ENCODE measurements at regions not wholly inside any gene's neighbourhood (a gene's known extent, or its start where the extent isn't known, plus 50 kb on each side); places are given as distances from the start of the nearest gene placed in this dataset.

GRCh38 chr5:89041249-89041779 lies 158.3 kb upstream of the MEF2C start:
- H3K9me3 ChIP-seq (ENCODE audit: low read length) = no peaks in the 10 kb centered on the region
- no peak overlapping the region for H3K27ac ChIP-seq (ENCODE audit: low read length)
- no peaks in the 10 kb centered on the region for H4K20me1 ChIP-seq (ENCODE audit: insufficient read depth)
- no peak overlapping the region for H3K4me2 ChIP-seq (ENCODE audit: low read length)
- H3K27me3 ChIP-seq (ENCODE audit: insufficient read depth, low read depth, low read length) = no peaks in the 10 kb centered on the region
- no peak overlapping the region for H3K4me3 ChIP-seq (ENCODE audit: low read length)
- H3K9me2 ChIP-seq (ENCODE audit: insufficient read depth, low read length) = no peaks in the 10 kb centered on the region
- H3K9ac ChIP-seq (ENCODE audit: low read length) = no peak overlapping the region
- H2AFZ ChIP-seq (ENCODE audit: low read depth, low read length) = no peak overlapping the region
- H3K36me3 ChIP-seq (ENCODE audit: insufficient read depth, low read length) = no peaks in the 10 kb centered on the region
- H3F3A ChIP-seq (ENCODE audit: insufficient read depth, low read length, poor library complexity, severe bottlenecking) = no peaks in the 10 kb centered on the region
- TF ChIP-seq, protein P1, sequence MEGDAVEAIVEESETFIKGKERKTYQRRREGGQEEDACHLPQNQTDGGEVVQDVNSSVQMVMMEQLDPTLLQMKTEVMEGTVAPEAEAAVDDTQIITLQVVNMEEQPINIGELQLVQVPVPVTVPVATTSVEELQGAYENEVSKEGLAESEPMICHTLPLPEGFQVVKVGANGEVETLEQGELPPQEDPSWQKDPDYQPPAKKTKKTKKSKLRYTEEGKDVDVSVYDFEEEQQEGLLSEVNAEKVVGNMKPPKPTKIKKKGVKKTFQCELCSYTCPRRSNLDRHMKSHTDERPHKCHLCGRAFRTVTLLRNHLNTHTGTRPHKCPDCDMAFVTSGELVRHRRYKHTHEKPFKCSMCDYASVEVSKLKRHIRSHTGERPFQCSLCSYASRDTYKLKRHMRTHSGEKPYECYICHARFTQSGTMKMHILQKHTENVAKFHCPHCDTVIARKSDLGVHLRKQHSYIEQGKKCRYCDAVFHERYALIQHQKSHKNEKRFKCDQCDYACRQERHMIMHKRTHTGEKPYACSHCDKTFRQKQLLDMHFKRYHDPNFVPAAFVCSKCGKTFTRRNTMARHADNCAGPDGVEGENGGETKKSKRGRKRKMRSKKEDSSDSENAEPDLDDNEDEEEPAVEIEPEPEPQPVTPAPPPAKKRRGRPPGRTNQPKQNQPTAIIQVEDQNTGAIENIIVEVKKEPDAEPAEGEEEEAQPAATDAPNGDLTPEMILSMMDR (IDR thresholded peaks at IDR 0.05; ENCODE audit: poor library complexity, severe bottlenecking) = no peak
- no peak for TF ChIP-seq TAF1 (IDR thresholded peaks at IDR 0.05; ENCODE audit: low read depth)
- H3K79me2 ChIP-seq (replicated peaks; ENCODE audit: insufficient read depth, low read length) = no peaks in the 10 kb centered on the region

GRCh38 chr5:89036704-89037489 lies 153.9 kb upstream of the MEF2C start:
- H3K9me3 ChIP-seq (ENCODE audit: low read length) = no peaks in the 10 kb centered on the region
- H3K27ac ChIP-seq (ENCODE audit: low read length) = no peak overlapping the region
- H2AFZ ChIP-seq (ENCODE audit: low read depth, low read length) = no peak overlapping the region
- H3K9me2 ChIP-seq (ENCODE audit: insufficient read depth, low read length) = no peaks in the 10 kb centered on the region
- no peaks in the 10 kb centered on the region for H3K27me3 ChIP-seq (ENCODE audit: insufficient read depth, low read depth, low read length)
- no peaks in the 10 kb centered on the region for H3F3A ChIP-seq (ENCODE audit: insufficient read depth, low read length, poor library complexity, severe bottlenecking)
- no peak overlapping the region for H3K9ac ChIP-seq (ENCODE audit: low read length)
- no peaks in the 10 kb centered on the region for H4K20me1 ChIP-seq (ENCODE audit: insufficient read depth)
- no peak overlapping the region for H3K4me3 ChIP-seq (ENCODE audit: low read length)
- H3K79me2 ChIP-seq (replicated peaks; ENCODE audit: insufficient read depth, low read length) = no peaks in the 10 kb centered on the region
- no peak for TF ChIP-seq EZH2 (IDR thresholded peaks at IDR 0.05; ENCODE audit: borderline replicate concordance, insufficient read depth, low read length, poor library complexity, severe bottlenecking)
- no peaks in the 10 kb centered on the region for H3K36me3 ChIP-seq (ENCODE audit: insufficient read depth, low read length)
- no peak overlapping the region for H3K4me2 ChIP-seq (ENCODE audit: low read length)

DNA sequence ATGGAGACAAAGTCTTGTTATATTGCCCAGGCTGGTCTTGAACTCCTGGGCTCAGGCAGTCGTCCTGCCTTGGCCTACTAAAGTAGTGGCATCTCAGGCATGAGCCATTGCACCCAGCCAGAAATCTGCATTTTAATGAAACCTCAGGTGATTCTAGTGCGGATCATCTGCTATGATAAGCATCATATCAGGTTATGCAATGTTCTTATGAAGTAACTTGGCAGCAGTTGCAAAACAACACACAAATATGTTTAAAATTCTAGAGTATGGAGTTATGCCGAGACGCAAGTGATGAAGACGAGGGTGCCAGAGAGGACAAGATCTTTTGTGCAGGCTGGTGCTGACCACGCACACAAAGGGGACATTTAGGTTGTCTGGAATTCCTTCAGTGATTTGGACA lies 153.2 kb upstream of the MEF2C start:
- no peaks in the 10 kb centered on the region for H3K79me2 ChIP-seq (replicated peaks; ENCODE audit: insufficient read depth, low read length)
- H3K9me2 ChIP-seq (ENCODE audit: insufficient read depth, low read length) = no peaks in the 10 kb centered on the region
- no peaks in the 10 kb centered on the region for H3K36me3 ChIP-seq (ENCODE audit: insufficient read depth, low read length)
- no peaks in the 10 kb centered on the region for H3K27me3 ChIP-seq (ENCODE audit: insufficient read depth, low read depth, low read length)
- no peaks in the 10 kb centered on the region for H3K9me3 ChIP-seq (ENCODE audit: low read length)
- no peak overlapping the region for H3K9ac ChIP-seq (ENCODE audit: low read length)
- TF ChIP-seq, protein P2, sequence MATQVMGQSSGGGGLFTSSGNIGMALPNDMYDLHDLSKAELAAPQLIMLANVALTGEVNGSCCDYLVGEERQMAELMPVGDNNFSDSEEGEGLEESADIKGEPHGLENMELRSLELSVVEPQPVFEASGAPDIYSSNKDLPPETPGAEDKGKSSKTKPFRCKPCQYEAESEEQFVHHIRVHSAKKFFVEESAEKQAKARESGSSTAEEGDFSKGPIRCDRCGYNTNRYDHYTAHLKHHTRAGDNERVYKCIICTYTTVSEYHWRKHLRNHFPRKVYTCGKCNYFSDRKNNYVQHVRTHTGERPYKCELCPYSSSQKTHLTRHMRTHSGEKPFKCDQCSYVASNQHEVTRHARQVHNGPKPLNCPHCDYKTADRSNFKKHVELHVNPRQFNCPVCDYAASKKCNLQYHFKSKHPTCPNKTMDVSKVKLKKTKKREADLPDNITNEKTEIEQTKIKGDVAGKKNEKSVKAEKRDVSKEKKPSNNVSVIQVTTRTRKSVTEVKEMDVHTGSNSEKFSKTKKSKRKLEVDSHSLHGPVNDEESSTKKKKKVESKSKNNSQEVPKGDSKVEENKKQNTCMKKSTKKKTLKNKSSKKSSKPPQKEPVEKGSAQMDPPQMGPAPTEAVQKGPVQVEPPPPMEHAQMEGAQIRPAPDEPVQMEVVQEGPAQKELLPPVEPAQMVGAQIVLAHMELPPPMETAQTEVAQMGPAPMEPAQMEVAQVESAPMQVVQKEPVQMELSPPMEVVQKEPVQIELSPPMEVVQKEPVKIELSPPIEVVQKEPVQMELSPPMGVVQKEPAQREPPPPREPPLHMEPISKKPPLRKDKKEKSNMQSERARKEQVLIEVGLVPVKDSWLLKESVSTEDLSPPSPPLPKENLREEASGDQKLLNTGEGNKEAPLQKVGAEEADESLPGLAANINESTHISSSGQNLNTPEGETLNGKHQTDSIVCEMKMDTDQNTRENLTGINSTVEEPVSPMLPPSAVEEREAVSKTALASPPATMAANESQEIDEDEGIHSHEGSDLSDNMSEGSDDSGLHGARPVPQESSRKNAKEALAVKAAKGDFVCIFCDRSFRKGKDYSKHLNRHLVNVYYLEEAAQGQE (IDR thresholded peaks at IDR 0.05; ENCODE audit: borderline replicate concordance) = no peak
- TF ChIP-seq POLR2AphosphoS5 (IDR thresholded peaks at IDR 0.05) (no peak), TAF1 (IDR thresholded peaks at IDR 0.05; ENCODE audit: low read depth) (no peak), MXI1 (conservative IDR thresholded peaks at IDR 0.05; ENCODE audit: poor library complexity, severe bottlenecking) (no peak), EP300 (conservative IDR thresholded peaks at IDR 0.05; ENCODE audit: poor library complexity, severe bottlenecking) (no peak), EZH2 (IDR thresholded peaks at IDR 0.05; ENCODE audit: borderline replicate concordance, insufficient read depth, low read length, poor library complexity, severe bottlenecking) (no peak), SMC3 (conservative IDR thresholded peaks at IDR 0.05; ENCODE audit: poor library complexity) (no peak), RAD21 (conservative IDR thresholded peaks at IDR 0.05) (no peak)
- TF ChIP-seq, protein P1 (IDR thresholded peaks at IDR 0.05; ENCODE audit: poor library complexity, severe bottlenecking) = no peak
- no peak overlapping the region for H3K4me3 ChIP-seq (ENCODE audit: low read length)
- H3K27ac ChIP-seq (ENCODE audit: low read length) = no peak overlapping the region
- no peaks in the 10 kb centered on the region for H4K20me1 ChIP-seq (ENCODE audit: insufficient read depth)
- no peak overlapping the region for H3K4me2 ChIP-seq (ENCODE audit: low read length)
- no peaks in the 10 kb centered on the region for H3F3A ChIP-seq (ENCODE audit: insufficient read depth, low read length, poor library complexity, severe bottlenecking)
- no peak overlapping the region for H2AFZ ChIP-seq (ENCODE audit: low read depth, low read length)

Data from neural cell (in vitro differentiated cells).